Fibroblast of lung (primary cell): ENCODE measurements at regions not wholly inside any gene's neighbourhood (a gene's known extent, or its start where the extent isn't known, plus 50 kb on each side); places are given as distances from the start of the nearest gene placed in this dataset.

Experiments
- DNase-seq, 2 donors: peaks; one replicate each; pipeline versions ENCODE4 v3.0.0 to v3.0.0-alpha.2; 2010; ENCODE audit warnings: low read depth in 2 of 2
- H2AFZ ChIP-seq: 2 replicates; pipeline ENCODE4 v1.5.1; 2012; ENCODE audit warnings: low read length, control low read depth, inconsistent platforms
- H3K27ac ChIP-seq: 2 replicates; pipeline ENCODE4 v1.5.1; 2011; ENCODE audit warnings: low read length, control low read depth; ENCODE audit not compliant: insufficient read depth
- H3K27me3 ChIP-seq: 2 replicates; pipeline ENCODE4 v1.5.1; 2011; ENCODE audit warnings: mild to moderate bottlenecking, low read length; ENCODE audit not compliant: control insufficient read depth, insufficient read depth
- H3K36me3 ChIP-seq: 2 replicates; pipeline ENCODE4 v1.5.1; 2011; ENCODE audit warnings: low read length; ENCODE audit not compliant: control insufficient read depth, insufficient read depth
- H3K4me1 ChIP-seq: 2 replicates; pipeline ENCODE4 v1.5.1; 2011; ENCODE audit warnings: low read length; ENCODE audit not compliant: control insufficient read depth, insufficient read depth; ENCODE audit errors: extremely low read depth
- H3K4me2 ChIP-seq: 2 replicates; pipeline ENCODE4 v1.5.1; 2011; ENCODE audit warnings: low read length, control low read depth; ENCODE audit not compliant: insufficient read depth; ENCODE audit errors: extremely low read depth
- H3K4me3 ChIP-seq, 4 experiments: fragments of 200-600 bp in 1 of 4; sonication (generic) in 1 of 4; replicated peaks in 1 of 4; 2 replicates each; pipeline ENCODE4 v1.5.1; 2011 to 2016; ENCODE audit warnings: low read length in 4 of 4, low read depth in 3 of 4, mild to moderate bottlenecking in 3 of 4, control low read depth in 2 of 4, inconsistent platforms in 1 of 4, mixed read lengths in 1 of 4; ENCODE audit not compliant: insufficient read depth in 1 of 4; ENCODE audit errors: control extremely low read depth in 1 of 4
- H3K79me2 ChIP-seq: 2 replicates; pipeline ENCODE4 v1.5.1; 2012; ENCODE audit warnings: mild to moderate bottlenecking, low read length, inconsistent platforms; ENCODE audit not compliant: control insufficient read depth, insufficient read depth
- H3K9ac ChIP-seq: 2 replicates; pipeline ENCODE4 v1.5.1; 2011; ENCODE audit warnings: mild to moderate bottlenecking, low read length, control low read depth; ENCODE audit not compliant: insufficient read depth
- H3K9me3 ChIP-seq: 2 replicates; pipeline ENCODE4 v1.5.1; 2012; ENCODE audit warnings: low read depth, low read length; ENCODE audit not compliant: control insufficient read depth, insufficient read depth
- H4K20me1 ChIP-seq: 2 replicates; pipeline ENCODE4 v1.5.1; 2011; ENCODE audit warnings: low read length; ENCODE audit not compliant: control insufficient read depth, insufficient read depth; ENCODE audit errors: extremely low read depth
- EZH2 ChIP-seq: IDR thresholded peaks from 2 replicates; pipeline ENCODE4 v1.5.1; 2012; ENCODE audit warnings: low read length, control low read depth, mild to moderate bottlenecking; ENCODE audit errors: missing control alignments
- TF ChIP-seq, protein P1 (sequence below), 2 donors: IDR thresholded peaks in 1 of 2; conservative IDR thresholded peaks in 1 of 2; 1 replicate in 1 of 2; 2 replicates in 1 of 2; pipeline ENCODE4 v1.5.1; 2011 to 2012; ENCODE audit warnings: low read length in 2 of 2, control low read depth in 1 of 2, inconsistent platforms in 1 of 2, low read depth in 1 of 2, mild to moderate bottlenecking in 1 of 2

DNA sequence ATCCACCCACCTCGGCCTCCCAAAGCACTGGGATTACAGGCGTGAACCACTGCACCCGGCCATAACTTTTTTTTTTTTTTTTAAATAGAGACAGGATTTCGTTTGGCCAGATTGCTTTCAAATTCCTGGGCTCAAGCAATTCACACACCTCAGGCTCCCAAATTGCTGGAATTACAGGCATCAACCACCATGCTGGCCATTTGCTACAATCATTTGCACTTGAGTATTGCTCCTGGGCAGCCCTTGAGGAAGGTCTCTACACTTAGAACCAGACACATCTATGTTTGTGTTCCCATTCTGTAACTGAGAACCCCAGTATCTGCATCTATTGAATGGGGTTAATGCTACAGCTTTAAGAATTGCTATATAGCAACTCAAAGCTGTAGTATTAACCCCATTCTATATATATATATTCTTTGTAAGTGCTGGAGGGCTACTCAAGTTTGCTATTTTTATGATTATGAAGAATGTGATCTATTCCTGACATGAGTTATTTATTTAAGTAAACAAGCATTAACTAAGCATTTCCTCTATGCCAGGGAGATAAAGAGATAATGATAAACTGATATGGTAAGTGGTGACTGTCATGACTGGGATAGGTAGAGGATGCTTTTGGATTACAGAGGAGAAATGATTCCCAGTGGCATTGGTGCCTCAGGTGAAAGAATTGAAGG, 496.5 kb upstream of the TNC start:
- no peaks in the 10 kb centered on the region for H3K36me3 ChIP-seq
- H3K4me2 ChIP-seq, result no peak overlapping the region
- no peak for TF ChIP-seq EZH2
- TF ChIP-seq, protein P1, sequence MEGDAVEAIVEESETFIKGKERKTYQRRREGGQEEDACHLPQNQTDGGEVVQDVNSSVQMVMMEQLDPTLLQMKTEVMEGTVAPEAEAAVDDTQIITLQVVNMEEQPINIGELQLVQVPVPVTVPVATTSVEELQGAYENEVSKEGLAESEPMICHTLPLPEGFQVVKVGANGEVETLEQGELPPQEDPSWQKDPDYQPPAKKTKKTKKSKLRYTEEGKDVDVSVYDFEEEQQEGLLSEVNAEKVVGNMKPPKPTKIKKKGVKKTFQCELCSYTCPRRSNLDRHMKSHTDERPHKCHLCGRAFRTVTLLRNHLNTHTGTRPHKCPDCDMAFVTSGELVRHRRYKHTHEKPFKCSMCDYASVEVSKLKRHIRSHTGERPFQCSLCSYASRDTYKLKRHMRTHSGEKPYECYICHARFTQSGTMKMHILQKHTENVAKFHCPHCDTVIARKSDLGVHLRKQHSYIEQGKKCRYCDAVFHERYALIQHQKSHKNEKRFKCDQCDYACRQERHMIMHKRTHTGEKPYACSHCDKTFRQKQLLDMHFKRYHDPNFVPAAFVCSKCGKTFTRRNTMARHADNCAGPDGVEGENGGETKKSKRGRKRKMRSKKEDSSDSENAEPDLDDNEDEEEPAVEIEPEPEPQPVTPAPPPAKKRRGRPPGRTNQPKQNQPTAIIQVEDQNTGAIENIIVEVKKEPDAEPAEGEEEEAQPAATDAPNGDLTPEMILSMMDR (conservative IDR thresholded peaks at IDR 0.05 in 1 of 2, IDR thresholded peaks at IDR 0.05 in 1 of 2; ENCODE audit: low read depth in 1 of 2, low read length in 2 of 2), result no peak
- peaks cover 19% of the 10 kb centered on the region for H3K4me1 ChIP-seq
- H3K27me3 ChIP-seq, result no peaks in the 10 kb centered on the region
- H3K9ac ChIP-seq, result no peak overlapping the region
- H4K20me1 ChIP-seq, result no peaks in the 10 kb centered on the region
- no peak for DNase-seq
- no peaks in the 10 kb centered on the region for H3K9me3 ChIP-seq
- H3K79me2 ChIP-seq, result no peaks in the 10 kb centered on the region
- no peak overlapping the region for H3K4me3 ChIP-seq
- H2AFZ ChIP-seq, result no peak overlapping the region
- H3K27ac ChIP-seq, result peak overlapping the region; percentile 89

DNA sequence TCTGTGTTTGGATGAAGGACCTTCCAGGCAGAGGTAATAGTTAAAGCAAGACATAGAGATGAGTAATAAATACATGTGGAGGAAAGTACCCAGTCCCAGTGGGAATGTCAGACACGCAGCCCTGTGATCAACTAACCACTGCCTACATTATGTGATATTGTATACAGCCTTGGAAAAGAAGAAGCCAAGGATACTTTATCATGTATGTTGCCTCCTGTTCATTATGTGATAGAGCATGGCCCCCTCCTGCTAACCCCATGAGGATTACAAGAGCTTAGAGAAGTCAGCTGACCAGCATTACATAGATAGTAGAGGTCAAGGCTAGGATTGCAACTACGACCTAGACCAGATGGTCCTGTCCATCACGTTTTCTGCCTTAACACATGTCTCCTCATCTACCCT, 497.0 kb upstream of the TNC start:
- peak in 1 of 2 donors; percentile 48 for DNase-seq
- Histone ChIP-seq H3K79me2 (no peaks in the 10 kb centered on the region), H3K9me3 (no peaks in the 10 kb centered on the region), H3K36me3 (no peaks in the 10 kb centered on the region), H3K27me3 (no peaks in the 10 kb centered on the region), H2AFZ (peak overlapping the region; percentile 20), H3K4me1 (peaks cover 19% of the 10 kb centered on the region), H3K27ac (peak overlapping the region; percentile 89), H3K9ac (no peak overlapping the region), H4K20me1 (no peaks in the 10 kb centered on the region), H3K4me2 (peak overlapping the region; percentile 81), H3K4me3 (no peak overlapping the region)
- no peak for TF ChIP-seq EZH2
- TF ChIP-seq, protein P1 (conservative IDR thresholded peaks at IDR 0.05 in 1 of 2, IDR thresholded peaks at IDR 0.05 in 1 of 2; ENCODE audit: low read depth in 1 of 2, low read length in 2 of 2), result no peak

DNA sequence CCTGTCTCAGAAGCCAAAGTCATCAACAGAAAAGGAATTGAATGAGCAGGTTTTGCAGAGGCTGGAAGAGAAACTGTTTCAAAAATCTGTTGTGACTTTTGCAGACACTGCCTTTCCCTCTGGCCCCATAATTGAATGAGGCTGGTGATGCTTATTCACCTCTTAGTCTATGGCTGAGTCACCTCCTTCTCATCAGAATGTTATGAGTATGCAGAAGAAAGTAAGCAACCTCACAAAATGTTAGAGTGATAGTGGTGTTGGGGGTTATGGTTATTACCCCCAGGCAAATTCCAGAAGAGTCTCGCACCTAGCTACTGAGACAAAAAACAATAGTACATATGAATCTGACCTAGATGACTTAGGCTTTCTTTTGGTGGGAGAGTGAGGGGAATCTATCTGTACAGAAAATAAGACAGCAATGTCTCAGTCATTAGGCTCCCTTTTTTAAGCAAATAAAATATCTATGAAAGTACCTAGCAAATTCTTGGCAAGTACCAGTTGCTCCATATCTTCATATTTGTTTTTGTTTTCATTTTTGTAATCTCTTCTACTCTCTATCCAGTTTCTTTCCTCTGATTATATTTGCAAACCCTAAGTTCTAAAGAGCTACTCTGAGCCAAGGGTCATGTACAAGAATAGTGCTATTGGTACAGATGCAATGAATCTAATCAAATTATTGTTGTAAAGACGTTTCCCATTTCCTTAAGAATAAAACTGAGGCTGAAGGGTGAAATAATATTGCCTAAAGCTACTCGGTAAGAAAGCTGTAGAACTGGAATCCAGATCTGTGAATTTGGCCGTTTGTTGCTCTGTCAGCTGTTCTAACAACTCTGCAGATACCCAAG, 498.1 kb upstream of the TNC start:
- Histone ChIP-seq H3K4me1 (peaks cover 19% of the 10 kb centered on the region), H3K27me3 (no peaks in the 10 kb centered on the region), H3K9me3 (no peaks in the 10 kb centered on the region), H3K4me2 (peak overlapping the region; percentile 81), H3K27ac (peak overlapping the region; percentile 89), H3K9ac (no peak overlapping the region), H3K79me2 (no peaks in the 10 kb centered on the region), H4K20me1 (no peaks in the 10 kb centered on the region), H3K4me3 (no peak overlapping the region), H3K36me3 (no peaks in the 10 kb centered on the region), H2AFZ (no peak overlapping the region)
- peak; percentile 78 to 96 for DNase-seq
- no peak for TF ChIP-seq EZH2
- TF ChIP-seq, protein P1 (conservative IDR thresholded peaks at IDR 0.05 in 1 of 2, IDR thresholded peaks at IDR 0.05 in 1 of 2; ENCODE audit: low read depth in 1 of 2, low read length in 2 of 2), result no peak
